AML-193 (cell line): ENCODE measurements at regions not wholly inside any gene's neighbourhood (a gene's known extent, or its start where the extent isn't known, plus 50 kb on each side); places are given as distances from the start of the nearest gene placed in this dataset.
"Not testable (repeated sequence)": the region's sequence is repeated elsewhere in the genome, so short reads cannot be mapped to it uniquely, and the experiment has no call there.

Experiments
- DNase-seq, 2 experiments: peaks; one replicate each; lab custom pipeline; 2025; lab: John Stamatoyannopoulos, UW

- DNase-seq, result no peak
Measured at GRCh38 chr5:51559921-51560658, 176.8 kb downstream of the ISL1 start.

DNA sequence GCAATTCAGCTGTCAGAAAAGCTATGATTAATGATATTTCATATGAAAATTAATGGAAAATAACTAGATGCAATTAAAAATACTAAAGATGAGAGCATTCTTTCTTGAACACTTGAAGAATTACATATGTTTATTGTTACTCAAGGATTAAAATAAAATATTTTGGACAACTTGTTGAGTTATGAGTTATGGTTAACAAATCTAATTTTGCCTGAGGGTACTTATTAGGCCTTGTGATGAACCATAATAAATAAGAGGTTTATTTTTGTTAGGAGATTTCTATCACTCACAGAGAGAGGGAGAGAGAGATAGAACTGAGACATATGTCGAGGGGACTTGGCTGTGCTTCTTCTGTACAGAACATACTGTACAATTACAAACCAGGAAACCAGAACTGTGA is 183.7 kb downstream of the ISL1 start:
- no peak for DNase-seq

- no peak for DNase-seq
Measured at GRCh38 chr5:51567636-51568035, 184.4 kb downstream of the ISL1 start.

- no peak for DNase-seq
Measured at GRCh38 chr5:51573835-51574234, 190.6 kb downstream of the ISL1 start.

- DNase-seq, result no peak
Measured at GRCh38 chr5:51582871-51583394, 199.7 kb downstream of the ISL1 start.

GRCh38 chr5:51598026-51598425 is 214.8 kb downstream of the ISL1 start:
- DNase-seq, result no peak

DNA sequence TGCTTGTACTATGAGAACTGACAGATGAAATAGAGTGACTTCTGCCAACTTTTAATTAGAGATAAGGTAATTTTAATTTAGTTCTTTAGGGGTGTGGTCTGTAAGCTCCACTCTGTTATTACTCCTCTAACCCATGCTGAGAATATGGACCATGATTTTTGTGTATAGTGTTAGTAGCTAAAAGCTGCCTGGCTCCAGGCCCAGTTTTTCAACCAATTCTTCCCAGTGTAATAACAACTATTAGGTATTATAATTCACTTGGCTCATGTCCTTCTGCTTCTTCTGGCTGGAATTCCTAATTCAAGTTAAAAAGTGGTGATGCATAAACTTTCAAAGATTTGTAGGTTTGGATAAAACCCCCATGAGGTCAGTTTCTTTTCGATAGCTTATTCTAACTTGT is 216.3 kb downstream of the ISL1 start:
- no peak for DNase-seq

GRCh38 chr5:51604324-51604723 is 221.1 kb downstream of the ISL1 start:
- no peak for DNase-seq

- DNase-seq, result no peak
Measured at GRCh38 chr5:51606921-51607320, 223.7 kb downstream of the ISL1 start.

DNA sequence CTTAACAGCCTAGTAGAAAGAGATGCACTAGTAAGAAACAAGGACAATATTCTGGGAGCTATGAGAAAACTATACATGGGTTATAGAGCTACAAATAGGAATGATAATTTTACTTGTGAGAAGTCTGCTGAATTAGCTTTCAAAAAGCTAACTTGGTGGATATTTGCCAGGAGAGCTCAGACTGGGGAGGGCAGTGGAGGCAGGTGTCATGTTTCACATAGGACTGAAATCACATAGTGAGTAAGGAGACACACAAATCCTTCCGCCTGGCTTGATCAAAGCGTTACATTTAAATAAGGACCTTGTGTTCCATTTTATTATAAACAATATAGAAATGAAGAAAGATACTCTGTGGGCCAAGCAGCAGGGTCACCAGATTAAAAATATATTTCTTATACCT is 235.0 kb downstream of the ISL1 start:
- no peak for DNase-seq

DNA sequence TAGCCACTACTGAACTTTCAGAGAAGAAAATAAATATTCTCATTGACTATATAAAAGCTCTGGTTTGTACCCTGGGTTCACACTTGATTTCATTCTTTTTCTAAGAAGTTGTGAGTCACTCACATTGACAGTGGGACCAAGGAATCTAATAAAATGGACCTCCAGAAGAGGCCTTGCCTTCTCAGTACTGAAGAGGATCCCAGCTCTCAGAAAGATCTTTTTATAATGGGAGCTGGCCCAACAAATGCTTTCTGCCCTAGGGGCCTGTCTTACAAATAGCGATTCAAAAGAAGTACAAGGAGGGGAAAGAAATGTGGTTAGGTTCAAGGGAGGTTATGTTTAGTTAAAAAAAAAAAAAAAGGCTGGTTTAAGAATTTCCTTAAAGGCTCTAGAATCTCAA is 237.9 kb downstream of the ISL1 start:
- DNase-seq, result no peak

GRCh38 chr5:51622161-51622790 is 239.0 kb downstream of the ISL1 start:
- no peak for DNase-seq

GRCh38 chr5:51625224-51625968 is 242.1 kb downstream of the ISL1 start:
- no peak for DNase-seq

DNA sequence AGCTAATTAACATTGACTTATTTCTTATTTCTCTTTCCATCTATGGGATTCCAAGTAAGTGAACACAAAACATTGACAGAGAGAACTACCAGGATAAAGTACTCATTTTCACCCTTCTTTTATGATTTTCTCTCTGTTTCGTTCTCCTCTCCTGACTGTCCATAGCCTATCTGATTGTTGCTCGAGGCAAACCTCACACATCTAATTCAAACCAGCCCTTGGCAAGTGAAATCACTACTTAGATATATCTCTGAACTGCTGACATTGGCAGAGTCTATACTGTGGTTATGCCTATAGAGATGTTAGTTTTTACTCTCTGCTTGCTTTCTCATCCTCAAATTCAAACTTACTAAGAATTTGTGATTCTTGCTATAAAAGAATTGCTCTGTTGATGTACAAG is 248.8 kb downstream of the ISL1 start:
- no peak for DNase-seq

- DNase-seq, result no peak
Measured at GRCh38 chr5:51632793-51633192, 249.5 kb downstream of the ISL1 start.

DNA sequence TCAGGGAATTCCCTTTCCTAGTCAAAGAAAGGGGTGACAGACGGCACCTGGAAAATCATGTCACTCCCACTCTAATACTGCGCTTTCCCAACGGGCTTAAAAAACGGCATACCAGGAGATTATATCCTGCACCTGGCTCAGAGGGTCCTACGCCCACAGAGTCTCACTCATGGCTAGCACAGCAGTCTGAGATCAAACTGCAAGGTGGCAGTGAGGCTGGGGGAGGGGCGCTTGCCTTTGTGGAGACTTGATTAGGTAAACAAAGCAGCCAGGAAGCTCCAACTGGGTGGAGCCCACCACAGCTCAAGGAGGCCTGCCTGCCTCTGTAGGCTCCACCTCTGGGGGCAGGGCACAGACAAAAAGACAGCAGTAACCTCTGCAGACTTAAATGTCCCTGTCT is 253.7 kb downstream of the ISL1 start:
- DNase-seq, result not testable (repeated sequence)

- no peak for DNase-seq
Measured at GRCh38 chr5:51644976-51645375, 261.7 kb downstream of the ISL1 start.

DNA sequence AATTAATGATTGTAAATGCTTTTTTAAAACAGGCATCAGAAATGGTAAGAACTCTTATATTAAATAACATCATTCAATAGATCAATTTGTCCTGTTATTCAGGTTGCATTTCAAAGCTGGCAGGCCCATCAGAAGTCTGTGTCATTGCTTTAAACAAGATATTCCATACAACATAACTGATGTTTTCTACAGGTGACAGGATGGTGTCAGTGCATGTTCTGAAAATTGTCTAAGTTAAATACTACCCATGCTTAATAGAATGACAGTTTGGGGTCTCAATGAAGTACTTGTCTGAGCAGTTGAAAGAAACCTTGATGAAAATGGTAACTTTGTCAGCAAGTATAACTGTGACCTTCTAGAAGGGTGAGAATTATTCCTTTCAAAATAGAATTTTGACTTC is 263.2 kb downstream of the ISL1 start:
- DNase-seq, result no peak

DNA sequence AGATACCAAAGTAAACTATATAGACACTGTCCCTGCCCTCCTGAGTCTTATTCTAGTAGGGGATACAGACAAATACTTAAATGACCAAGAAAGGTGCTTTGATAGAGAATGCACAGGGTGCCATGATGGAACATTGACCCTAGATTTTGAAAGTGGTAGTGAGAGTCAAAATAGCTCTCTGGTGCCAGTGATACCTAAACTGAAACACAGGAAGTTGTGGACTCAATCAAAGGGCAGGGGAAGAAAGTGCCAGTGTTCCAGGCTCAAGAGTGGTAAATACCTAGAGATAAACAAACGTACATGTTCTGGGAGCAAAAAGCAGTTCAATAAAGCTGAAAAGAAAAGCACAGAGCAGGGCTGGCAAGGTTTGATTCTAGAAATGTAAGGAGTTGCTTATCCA is 267.6 kb downstream of the ISL1 start:
- no peak for DNase-seq

GRCh38 chr5:51651476-51651875 is 268.2 kb downstream of the ISL1 start:
- no peak for DNase-seq

- DNase-seq, result no peak
Measured at GRCh38 chr5:51651889-51652288, 268.6 kb downstream of the ISL1 start.

DNA sequence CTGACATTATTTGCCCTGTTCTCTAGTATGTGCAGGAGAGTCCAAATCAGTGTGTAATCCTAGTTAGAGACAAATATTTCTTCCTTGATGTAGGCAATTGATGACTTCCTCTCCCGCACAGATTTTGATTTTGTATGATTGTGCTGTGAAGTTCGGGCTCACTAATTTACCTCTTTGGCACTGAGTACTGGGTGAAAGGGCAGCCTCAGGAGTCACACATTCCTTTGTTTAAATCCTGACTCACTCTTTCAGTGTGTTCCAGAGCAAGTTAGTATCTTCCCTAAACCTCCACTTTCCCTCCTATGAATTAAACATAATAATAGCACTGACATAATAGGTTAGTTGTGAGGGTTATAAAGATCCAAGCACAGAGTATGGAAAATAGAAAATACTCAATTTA is 269.7 kb downstream of the ISL1 start:
- DNase-seq, result no peak
